GM19328 (cell line): ENCODE measurements at regions not wholly inside any gene's neighbourhood (a gene's known extent, or its start where the extent isn't known, plus 50 kb on each side); places are given as distances from the start of the nearest gene placed in this dataset.

ENCODE experiments used
- ATAC-seq: cut with Tn5 transposase; IDR thresholded peaks from one replicate; pipeline ENCODE4 v1.9.1; 2021; ENCODE audit warnings: mild to moderate bottlenecking, moderate library complexity; ENCODE audit not compliant: unreplicated experiment

- ATAC-seq: no peak
These were observed 449.9 kb downstream of the INHBA start for GRCh38 chr7:41252957-41253356.

GRCh38 chr7:41252551-41252950 is 450.3 kb downstream of the INHBA start:
- ATAC-seq: no peak

- ATAC-seq: no peak
These were observed 455.6 kb downstream of the INHBA start for GRCh38 chr7:41247143-41247865.

GRCh38 chr7:41245916-41246315 is 457.0 kb downstream of the INHBA start:
- no peak for ATAC-seq

GRCh38 chr7:41244246-41244645 is 458.6 kb downstream of the INHBA start:
- ATAC-seq: no peak

GRCh38 chr7:41241641-41242040 is 461.2 kb downstream of the INHBA start:
- no peak for ATAC-seq

- ATAC-seq: no peak
These were observed 463.3 kb downstream of the INHBA start for GRCh38 chr7:41239596-41239995.

GRCh38 chr7:41238851-41239331 is 464.0 kb downstream of the INHBA start:
- ATAC-seq: no peak

GRCh38 chr7:41237956-41238355 is 464.9 kb downstream of the INHBA start:
- ATAC-seq: no peak

- no peak for ATAC-seq
These were observed 470.8 kb downstream of the INHBA start for GRCh38 chr7:41232086-41232485.

GRCh38 chr7:41224063-41224763 is 478.7 kb downstream of the INHBA start:
- no peak for ATAC-seq

GRCh38 chr7:41222746-41223145 is 480.1 kb downstream of the INHBA start:
- ATAC-seq: no peak

GRCh38 chr7:41220266-41220665 is 482.6 kb downstream of the INHBA start:
- ATAC-seq: no peak

- ATAC-seq: no peak
These were observed 483.6 kb downstream of the INHBA start for GRCh38 chr7:41219276-41219675.

GRCh38 chr7:41217306-41217705 is 485.6 kb downstream of the INHBA start:
- no peak for ATAC-seq

GRCh38 chr7:41207141-41207540 is 495.7 kb downstream of the INHBA start:
- ATAC-seq: no peak

GRCh38 chr7:41206267-41206666 is 496.6 kb downstream of the INHBA start:
- ATAC-seq: no peak

- no peak for ATAC-seq
These were observed 497.3 kb downstream of the INHBA start for GRCh38 chr7:41205600-41205999.

GRCh38 chr7:41203542-41203941 is 499.3 kb downstream of the INHBA start:
- ATAC-seq: no peak

GRCh38 chr7:41201021-41201420 is 501.9 kb downstream of the INHBA start:
- ATAC-seq: no peak

- ATAC-seq: no peak
These were observed 503.8 kb downstream of the INHBA start for GRCh38 chr7:41199136-41199535.

GRCh38 chr7:41198502-41198901 is 504.4 kb downstream of the INHBA start:
- ATAC-seq: no peak
